Upper lobe of left lung (tissue), 6 donors: ENCODE measurements at regions not wholly inside any gene's neighbourhood (a gene's known extent, or its start where the extent isn't known, plus 50 kb on each side); places are given as distances from the start of the nearest gene placed in this dataset.
"Not testable (repeated sequence)": the region's sequence is repeated elsewhere in the genome, so short reads cannot be mapped to it uniquely, and the experiment has no call there.

ENCODE experiments used
- ATAC-seq, 2 donors: fragments of 200-7000 bp; cut with Tn5 transposase; one replicate each; pipeline ENCODE4 v1.9.1; 2022; ENCODE audit warnings: mild to moderate bottlenecking in 2 of 2, moderate library complexity in 2 of 2; ENCODE audit not compliant: low FRiP score in 2 of 2
- DNase-seq, 2 donors: peaks; one replicate each; pipeline ENCODE4 v3.0.0-alpha.2; 2019 to 2020
- H3K27ac ChIP-seq, 4 donors: fragments of 200-600 bp; sonication (generic); one replicate each; pipeline ENCODE4 v1.5.1; 2016 to 2019
- H3K27me3 ChIP-seq, 4 donors: fragments of 200-600 bp; sonication (generic); one replicate each; pipeline ENCODE4 v1.5.1; 2017 to 2019
- H3K36me3 ChIP-seq, 4 donors: fragments of 200-600 bp; sonication (generic); one replicate each; pipeline ENCODE4 v1.5.1; 2016 to 2019
- H3K4me1 ChIP-seq, 4 donors: fragments of 200-600 bp; sonication (generic); one replicate each; pipeline ENCODE4 v1.5.1; 2018 to 2019
- H3K4me3 ChIP-seq, 4 donors: fragments of 200-600 bp; sonication (generic); one replicate each; pipeline ENCODE4 v1.5.1; 2017 to 2019; ENCODE audit warnings: mild to moderate bottlenecking in 2 of 4, moderate library complexity in 1 of 4
- H3K9me3 ChIP-seq, 4 donors: fragments of 200-600 bp; sonication (generic); one replicate each; pipeline ENCODE4 v1.5.1; 2018 to 2019
- EP300 ChIP-seq, 4 donors: sonication (generic); formaldehyde crosslinking; IDR thresholded peaks; one replicate each; pipeline ENCODE4 v1.5.1; 2017; ENCODE audit warnings: antibody characterized with exemption in 4 of 4, control low read depth in 2 of 4
- POLR2A ChIP-seq, 4 donors: fragments of 450-650 bp; IDR thresholded peaks; one replicate each; pipeline ENCODE4 v1.5.1; 2016 to 2017; ENCODE audit warnings: antibody characterized with exemption in 4 of 4, mild to moderate bottlenecking in 2 of 4
- POLR2AphosphoS5 ChIP-seq, 2 donors: sonication (generic); formaldehyde crosslinking; IDR thresholded peaks; one replicate each; pipeline ENCODE4 v1.5.1; 2017; ENCODE audit warnings: antibody characterized with exemption in 2 of 2
- WGBS, 2 donors: methylation state at CpG; one replicate each; pipeline ENCODE4 v1.1.5; 2017 to 2018; 5-methylcytosine and 5-hydroxymethylcytosine counted together
- TF ChIP-seq, protein P1 (sequence below), 6 experiments: fragments of 450-650 bp in 4 of 6; fragments of 200-600 bp in 2 of 6; sonication (generic) in 2 of 6; IDR thresholded peaks; one replicate each; pipeline ENCODE4 v1.5.1; 2016 to 2019; ENCODE audit warnings: antibody characterized with exemption in 6 of 6
- donor health status: DM: no; HTN: no; CAD: no; lungs with moderate emphysema.
- donor health status: DM: no; HTN: yes; CAD: no; lungs with severe emphysema.

GRCh38 chr9:106107716-106108115 is 413.4 kb downstream of the TMEM38B start:
- Histone ChIP-seq H3K27ac (no peak overlapping the region), H3K4me1 (no peaks in the 10 kb centered on the region), H3K4me3 (no peak overlapping the region), H3K9me3 (no peaks in the 10 kb centered on the region), H3K27me3 (no peaks in the 10 kb centered on the region), H3K36me3 (no peaks in the 10 kb centered on the region)
- TF ChIP-seq POLR2A (IDR thresholded peaks at IDR 0.05) (no peak), POLR2AphosphoS5 (IDR thresholded peaks at IDR 0.05) (no peak), EP300 (IDR thresholded peaks at IDR 0.05) (no peak)
- TF ChIP-seq, protein P1, sequence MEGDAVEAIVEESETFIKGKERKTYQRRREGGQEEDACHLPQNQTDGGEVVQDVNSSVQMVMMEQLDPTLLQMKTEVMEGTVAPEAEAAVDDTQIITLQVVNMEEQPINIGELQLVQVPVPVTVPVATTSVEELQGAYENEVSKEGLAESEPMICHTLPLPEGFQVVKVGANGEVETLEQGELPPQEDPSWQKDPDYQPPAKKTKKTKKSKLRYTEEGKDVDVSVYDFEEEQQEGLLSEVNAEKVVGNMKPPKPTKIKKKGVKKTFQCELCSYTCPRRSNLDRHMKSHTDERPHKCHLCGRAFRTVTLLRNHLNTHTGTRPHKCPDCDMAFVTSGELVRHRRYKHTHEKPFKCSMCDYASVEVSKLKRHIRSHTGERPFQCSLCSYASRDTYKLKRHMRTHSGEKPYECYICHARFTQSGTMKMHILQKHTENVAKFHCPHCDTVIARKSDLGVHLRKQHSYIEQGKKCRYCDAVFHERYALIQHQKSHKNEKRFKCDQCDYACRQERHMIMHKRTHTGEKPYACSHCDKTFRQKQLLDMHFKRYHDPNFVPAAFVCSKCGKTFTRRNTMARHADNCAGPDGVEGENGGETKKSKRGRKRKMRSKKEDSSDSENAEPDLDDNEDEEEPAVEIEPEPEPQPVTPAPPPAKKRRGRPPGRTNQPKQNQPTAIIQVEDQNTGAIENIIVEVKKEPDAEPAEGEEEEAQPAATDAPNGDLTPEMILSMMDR (IDR thresholded peaks at IDR 0.05) = no peak
- WGBS, 2 donors = 45 to 50% methylated on average over 2 of the region's 2 CpGs
- DNase-seq (no peak), ATAC-seq (no peak)

DNA sequence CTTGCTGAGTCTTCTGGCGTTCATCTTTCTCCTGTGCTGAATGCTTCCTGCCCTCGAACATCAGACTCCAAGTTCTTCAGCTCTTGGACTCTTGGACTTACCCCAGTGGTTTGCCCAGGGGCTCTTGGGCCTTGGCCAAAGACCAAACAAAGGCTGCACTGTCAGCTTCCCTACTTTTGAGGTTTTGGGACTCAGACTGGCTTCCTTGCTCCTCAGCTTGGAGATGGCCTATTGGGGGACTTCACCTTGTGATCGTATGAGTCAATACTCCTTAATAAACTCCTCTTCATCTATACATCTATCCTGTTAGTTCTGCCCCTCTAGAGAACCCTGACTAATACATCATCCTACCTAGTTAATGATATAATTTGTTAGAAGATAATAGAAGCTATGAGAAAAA is 415.4 kb downstream of the TMEM38B start:
- H3K4me3 ChIP-seq, H3K9me3 ChIP-seq, H3K27ac ChIP-seq, H3K27me3 ChIP-seq, ATAC-seq, H3K36me3 ChIP-seq, H3K4me1 ChIP-seq, DNase-seq: not testable (repeated sequence)
- WGBS, 2 donors = 81 to 87% methylated on average over 3 of the region's 3 CpGs

DNA sequence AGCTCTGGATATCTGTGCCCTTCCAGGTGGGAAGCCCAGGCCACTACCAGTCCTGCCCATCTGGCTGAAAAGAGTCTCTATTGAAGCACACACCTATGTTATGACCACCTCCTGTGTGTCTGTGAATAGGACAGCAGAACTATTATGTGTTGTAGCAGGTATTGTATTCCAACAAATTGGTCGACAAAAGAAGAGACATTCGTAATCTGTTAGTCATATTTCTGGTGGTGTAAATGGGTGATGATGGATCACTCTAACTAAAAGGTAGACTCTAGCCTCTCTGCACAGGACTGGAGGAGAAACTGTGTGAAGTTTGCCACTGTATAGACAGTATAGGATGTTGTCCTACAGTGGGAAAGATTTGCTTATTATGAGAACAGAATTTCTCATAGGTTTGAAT is 416.1 kb downstream of the TMEM38B start:
- Histone ChIP-seq H3K36me3 (no peaks in the 10 kb centered on the region), H3K27me3 (no peaks in the 10 kb centered on the region), H3K4me1 (no peaks in the 10 kb centered on the region), H3K4me3 (no peak overlapping the region), H3K9me3 (no peaks in the 10 kb centered on the region), H3K27ac (no peak overlapping the region)
- TF ChIP-seq POLR2AphosphoS5 (IDR thresholded peaks at IDR 0.05) = no peak
- no peak for TF ChIP-seq POLR2A (IDR thresholded peaks at IDR 0.05)
- WGBS, 2 donors = 100% methylated on average over 2 of the region's 2 CpGs
- ATAC-seq (no peak), DNase-seq (no peak)

GRCh38 chr9:106111039-106111730 is 416.8 kb downstream of the TMEM38B start:
- H3K9me3 ChIP-seq = no peaks in the 10 kb centered on the region
- H3K27me3 ChIP-seq = no peaks in the 10 kb centered on the region
- DNase-seq = no peak
- TF ChIP-seq POLR2AphosphoS5 (IDR thresholded peaks at IDR 0.05) (no peak), POLR2A (IDR thresholded peaks at IDR 0.05) (no peak), EP300 (IDR thresholded peaks at IDR 0.05) (no peak)
- TF ChIP-seq, protein P1 (IDR thresholded peaks at IDR 0.05) = no peak
- no peaks in the 10 kb centered on the region for H3K4me1 ChIP-seq
- H3K4me3 ChIP-seq = no peak overlapping the region
- 41 to 54% methylated on average over 6 of the region's 6 CpGs for WGBS, 2 donors
- no peak overlapping the region for H3K27ac ChIP-seq
- no peak for ATAC-seq
- no peaks in the 10 kb centered on the region for H3K36me3 ChIP-seq

GRCh38 chr9:106112935-106113334 is 418.6 kb downstream of the TMEM38B start:
- Histone ChIP-seq H3K27ac (no peak overlapping the region), H3K9me3 (no peaks in the 10 kb centered on the region), H3K36me3 (no peaks in the 10 kb centered on the region), H3K4me1 (no peaks in the 10 kb centered on the region), H3K4me3 (no peak overlapping the region), H3K27me3 (no peaks in the 10 kb centered on the region)
- ATAC-seq (no peak), DNase-seq (no peak)
- no peak for TF ChIP-seq EP300 (IDR thresholded peaks at IDR 0.05)
- TF ChIP-seq POLR2AphosphoS5 (IDR thresholded peaks at IDR 0.05) = no peak
- TF ChIP-seq, protein P1 (IDR thresholded peaks at IDR 0.05) = no peak
- no peak for TF ChIP-seq POLR2A (IDR thresholded peaks at IDR 0.05)
- WGBS, 2 donors = 76 to 90% methylated on average over 5 of the region's 5 CpGs

- ATAC-seq (no peak), DNase-seq (no peak)
- Histone ChIP-seq H3K27me3 (no peaks in the 10 kb centered on the region), H3K9me3 (no peaks in the 10 kb centered on the region), H3K27ac (no peak overlapping the region), H3K4me1 (no peaks in the 10 kb centered on the region), H3K4me3 (no peak overlapping the region), H3K36me3 (no peaks in the 10 kb centered on the region)
- no peak for TF ChIP-seq EP300 (IDR thresholded peaks at IDR 0.05)
- TF ChIP-seq POLR2A (IDR thresholded peaks at IDR 0.05) = no peak
- TF ChIP-seq, protein P1 (IDR thresholded peaks at IDR 0.05) = no peak
- TF ChIP-seq POLR2AphosphoS5 (IDR thresholded peaks at IDR 0.05) = no peak
- WGBS, 2 donors = 75 to 79% methylated on average over 3 of the region's 3 CpGs
Observed at GRCh38 chr9:106119176-106119575, 424.8 kb downstream of the TMEM38B start.
